Endothelial cell of hepatic sinusoid (primary cell): ENCODE measurements at regions not wholly inside any gene's neighbourhood (a gene's known extent, or its start where the extent isn't known, plus 50 kb on each side); places are given as distances from the start of the nearest gene placed in this dataset.

Source experiments
- in situ Hi-C: cut with HindIII; loops from 2 replicates; pipeline ENCODE4 v1.10.0; 2017; ENCODE audit warnings: low sequenced_read_pairs

- in situ Hi-C loops = no loop called here
Observed at GRCh38 chr13:79090552-79091124, 315.4 kb downstream of the RBM26 start.

- in situ Hi-C loops = no loop called here
Observed at GRCh38 chr13:79084802-79085424, 321.1 kb downstream of the RBM26 start.

GRCh38 chr13:79081942-79082341, 324.1 kb downstream of the RBM26 start:
- in situ Hi-C loops = no loop called here

GRCh38 chr13:79079351-79079839, 326.7 kb downstream of the RBM26 start:
- in situ Hi-C loops = no loop called here

- in situ Hi-C loops = no loop called here
Observed at GRCh38 chr13:79075703-79076102, 330.4 kb downstream of the RBM26 start.

GRCh38 chr13:79070343-79070974, 335.6 kb downstream of the RBM26 start:
- in situ Hi-C loops = no loop called here

- in situ Hi-C loops = no loop called here
Observed at GRCh38 chr13:79062291-79062690, 343.8 kb downstream of the RBM26 start.

GRCh38 chr13:79060216-79060615, 345.8 kb downstream of the RBM26 start:
- in situ Hi-C loops = no loop called here

GRCh38 chr13:79056706-79057105, 349.3 kb downstream of the RBM26 start:
- in situ Hi-C loops = no loop called here

- in situ Hi-C loops = no loop called here
Observed at GRCh38 chr13:79051472-79051871, 354.6 kb downstream of the RBM26 start.

- in situ Hi-C loops = no loop called here
Observed at GRCh38 chr13:79044415-79044814, 361.6 kb downstream of the RBM26 start.

GRCh38 chr13:79043208-79043607, 362.8 kb downstream of the RBM26 start:
- in situ Hi-C loops = no loop called here

GRCh38 chr13:79037197-79037596, 368.9 kb downstream of the RBM26 start:
- in situ Hi-C loops = no loop called here

- in situ Hi-C loops = no loop called here
Observed at GRCh38 chr13:79034341-79034740, 371.7 kb downstream of the RBM26 start.

- in situ Hi-C loops = no loop called here
Observed at GRCh38 chr13:79030513-79030912, 371.6 kb upstream of the OBI1 start.

- in situ Hi-C loops = no loop called here
Observed at GRCh38 chr13:79018166-79018565, 359.2 kb upstream of the OBI1 start.

- in situ Hi-C loops = no loop called here
Observed at GRCh38 chr13:79011179-79011578, 352.2 kb upstream of the OBI1 start.

GRCh38 chr13:79003989-79004898, 345.3 kb upstream of the OBI1 start:
- in situ Hi-C loops = no loop called here

- in situ Hi-C loops = no loop called here
Observed at GRCh38 chr13:78999494-78999893, 340.5 kb upstream of the OBI1 start.

GRCh38 chr13:78998630-78999315, 339.8 kb upstream of the OBI1 start:
- in situ Hi-C loops = no loop called here
